PC-9 (cell line): ENCODE measurements at regions not wholly inside any gene's neighbourhood (a gene's known extent, or its start where the extent isn't known, plus 50 kb on each side); places are given as distances from the start of the nearest gene placed in this dataset.
"Not testable (repeated sequence)": the region's sequence is repeated elsewhere in the genome, so short reads cannot be mapped to it uniquely, and the experiment has no call there.

Source experiments
- BruUV-seq: library from RNA; stranded (reverse); fragments of 400-500 nt; replicated peaks from 2 replicates; lab custom pipeline; 2021; lab: Mats Ljungman, UMichigan
- CTCF ChIA-PET: fragments of 300-600 bp; sonication (Branson Sonifier 250); formaldehyde crosslinking; loops from one replicate; lab custom pipeline; 2022; ENCODE audit warnings: antibody characterized with exemption; lab: Charles Lee
- POLR2A ChIA-PET: fragments of 300-600 bp; sonication (Branson Sonifier 250); formaldehyde crosslinking; loops from one replicate; lab custom pipeline; 2022; ENCODE audit warnings: antibody characterized with exemption; ENCODE audit not compliant: unreplicated experiment; lab: Charles Lee
- DNase-seq, 2 experiments: peaks; one replicate each; pipeline versions ENCODE4 v3.0.0 to v3.0.0-alpha.2; 2015 to 2022; ENCODE audit warnings: mixed read lengths in 1 of 2
- H2AFZ ChIP-seq: fragments of 200-600 bp; sonication (generic); 2 replicates; pipeline ENCODE4 v1.8.1; 2017; ENCODE audit warnings: antibody characterized with exemption
- H3F3A ChIP-seq: fragments of 200-600 bp; sonication (generic); 2 replicates; pipeline ENCODE4 v1.8.1; 2017; ENCODE audit warnings: antibody characterized with exemption, mild to moderate bottlenecking, low read depth; ENCODE audit not compliant: insufficient read depth
- H3K27ac ChIP-seq: fragments of 200-600 bp; sonication (generic); 2 replicates; pipeline ENCODE4 v1.6.1; 2016; ENCODE audit warnings: mixed run types
- H3K27me3 ChIP-seq: fragments of 200-600 bp; sonication (generic); 2 replicates; pipeline ENCODE4 v1.6.1; 2016; ENCODE audit warnings: low read depth, mixed run types; ENCODE audit not compliant: insufficient read depth
- H3K36me3 ChIP-seq: fragments of 200-600 bp; sonication (generic); 2 replicates; pipeline ENCODE4 v1.6.1; 2016; ENCODE audit warnings: low read depth, mixed run types
- H3K4me1 ChIP-seq: fragments of 200-600 bp; sonication (generic); replicated peaks from 2 replicates; pipeline ENCODE4 v1.6.1; 2016; ENCODE audit warnings: mixed run types; ENCODE audit not compliant: insufficient read depth
- H3K4me2 ChIP-seq: fragments of 200-600 bp; sonication (generic); 2 replicates; pipeline ENCODE4 v1.6.1; 2017; ENCODE audit warnings: mixed run types
- H3K4me3 ChIP-seq: fragments of 200-600 bp; sonication (generic); 2 replicates; pipeline ENCODE4 v1.6.1; 2016; ENCODE audit warnings: mixed run types
- H3K79me2 ChIP-seq: fragments of 200-600 bp; sonication (generic); 2 replicates; pipeline ENCODE4 v1.6.1; 2017; ENCODE audit warnings: low read depth, mixed run types
- H3K9me2 ChIP-seq: fragments of 200-600 bp; sonication (generic); 2 replicates; pipeline ENCODE4 v1.8.1; 2017; ENCODE audit warnings: mild to moderate bottlenecking; ENCODE audit not compliant: insufficient read depth
- H3K9me3 ChIP-seq: fragments of 200-600 bp; sonication (generic); 2 replicates; pipeline ENCODE4 v1.8.1; 2016; ENCODE audit warnings: low read depth; ENCODE audit not compliant: insufficient read depth
- H4K20me1 ChIP-seq: fragments of 200-600 bp; sonication (generic); 2 replicates; pipeline ENCODE4 v1.8.1; 2017; ENCODE audit not compliant: insufficient read depth
- EZH2 ChIP-seq: fragments of 200-600 bp; sonication (generic); IDR thresholded peaks from 2 replicates; pipeline ENCODE4 v1.8.0; 2017; ENCODE audit warnings: antibody characterized with exemption, low read depth
- intact Hi-C: fragments of 100-400 bp; cut with micrococcal nuclease; formaldehyde crosslinking; loops from one replicate; pipeline ENCODE4 v1.10.0; 2022; ENCODE audit not compliant: unreplicated experiment
- TF ChIP-seq, protein P1 (sequence below): fragments of 200-600 bp; sonication (generic); conservative IDR thresholded peaks from 2 replicates; pipeline ENCODE4 v1.6.1; 2017; ENCODE audit warnings: mixed run types, antibody characterized with exemption, mild to moderate bottlenecking, moderate library complexity

DNA sequence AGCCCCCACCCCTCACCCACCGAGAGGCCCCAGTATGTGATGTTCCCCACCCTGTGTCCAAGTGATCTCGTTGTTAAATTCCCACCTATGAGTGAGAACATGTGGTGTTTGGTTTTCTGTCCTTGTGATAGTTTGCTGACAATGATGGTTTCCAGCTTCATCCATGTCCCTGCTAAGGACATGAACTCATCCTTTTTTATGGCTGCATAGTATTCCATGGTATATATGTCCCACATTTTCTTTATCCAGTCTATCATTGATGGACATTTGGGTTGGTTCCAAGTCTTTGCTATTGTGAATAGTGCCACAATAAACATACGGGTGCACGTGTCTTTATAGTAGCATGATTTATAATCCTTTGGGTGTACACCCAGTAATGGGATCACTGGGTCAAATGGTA is 79.2 kb downstream of the PXDC1 start:
- H3K9me2 ChIP-seq, POLR2A ChIA-PET, H3K36me3 ChIP-seq, BruUV-seq, intact Hi-C loops, H4K20me1 ChIP-seq, H3K27ac ChIP-seq, H3K4me1 ChIP-seq, H3K9me3 ChIP-seq, H3K4me3 ChIP-seq, H3K4me2 ChIP-seq, H3K79me2 ChIP-seq, H3F3A ChIP-seq, H3K27me3 ChIP-seq, H2AFZ ChIP-seq, CTCF ChIA-PET, DNase-seq: not testable (repeated sequence)

DNA sequence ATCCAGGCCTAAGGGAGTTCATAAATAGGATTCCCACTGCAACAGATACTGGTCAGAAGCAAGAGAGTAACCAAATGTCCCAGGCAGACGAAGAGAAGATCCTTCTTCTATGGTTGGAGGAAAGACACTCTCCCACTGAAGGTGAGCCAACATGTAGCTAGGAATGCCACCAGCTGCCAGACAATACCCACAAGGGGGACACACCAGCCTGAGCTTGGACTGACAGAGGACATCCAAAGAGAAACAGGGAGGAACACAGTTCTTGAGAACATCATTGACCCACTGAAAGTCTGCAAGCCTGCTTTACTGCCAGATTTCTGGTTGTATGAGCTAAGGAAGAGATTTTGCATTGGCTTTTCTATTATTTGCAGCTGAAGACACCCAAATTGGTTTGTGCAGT is 80.1 kb downstream of the PXDC1 start:
- Histone ChIP-seq H3K4me1 (no peaks in the 10 kb centered on the region), H3K36me3 (no peaks in the 10 kb centered on the region), H3K79me2 (no peaks in the 10 kb centered on the region), H2AFZ (no peak overlapping the region), H3K4me3 (no peak overlapping the region), H4K20me1 (no peaks in the 10 kb centered on the region), H3K4me2 (no peak overlapping the region), H3K9me2 (no peaks in the 10 kb centered on the region), H3K27me3 (no peaks in the 10 kb centered on the region), H3K9me3 (no peaks in the 10 kb centered on the region), H3K27ac (no peak overlapping the region), H3F3A (no peaks in the 10 kb centered on the region)
- ChIA-PET CTCF (no interaction called here), POLR2A (interaction anchor here (0.7 kb wide), 1 partner anchor 211 kb away, joined by 7 read pairs; no protein-coding TSS in a partner anchor)
- no TSS peak for BruUV-seq
- DNase-seq = no peak
- intact Hi-C loops = no loop called here
- TF ChIP-seq, protein P1, sequence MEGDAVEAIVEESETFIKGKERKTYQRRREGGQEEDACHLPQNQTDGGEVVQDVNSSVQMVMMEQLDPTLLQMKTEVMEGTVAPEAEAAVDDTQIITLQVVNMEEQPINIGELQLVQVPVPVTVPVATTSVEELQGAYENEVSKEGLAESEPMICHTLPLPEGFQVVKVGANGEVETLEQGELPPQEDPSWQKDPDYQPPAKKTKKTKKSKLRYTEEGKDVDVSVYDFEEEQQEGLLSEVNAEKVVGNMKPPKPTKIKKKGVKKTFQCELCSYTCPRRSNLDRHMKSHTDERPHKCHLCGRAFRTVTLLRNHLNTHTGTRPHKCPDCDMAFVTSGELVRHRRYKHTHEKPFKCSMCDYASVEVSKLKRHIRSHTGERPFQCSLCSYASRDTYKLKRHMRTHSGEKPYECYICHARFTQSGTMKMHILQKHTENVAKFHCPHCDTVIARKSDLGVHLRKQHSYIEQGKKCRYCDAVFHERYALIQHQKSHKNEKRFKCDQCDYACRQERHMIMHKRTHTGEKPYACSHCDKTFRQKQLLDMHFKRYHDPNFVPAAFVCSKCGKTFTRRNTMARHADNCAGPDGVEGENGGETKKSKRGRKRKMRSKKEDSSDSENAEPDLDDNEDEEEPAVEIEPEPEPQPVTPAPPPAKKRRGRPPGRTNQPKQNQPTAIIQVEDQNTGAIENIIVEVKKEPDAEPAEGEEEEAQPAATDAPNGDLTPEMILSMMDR = no peak
- no peak for TF ChIP-seq EZH2

DNA sequence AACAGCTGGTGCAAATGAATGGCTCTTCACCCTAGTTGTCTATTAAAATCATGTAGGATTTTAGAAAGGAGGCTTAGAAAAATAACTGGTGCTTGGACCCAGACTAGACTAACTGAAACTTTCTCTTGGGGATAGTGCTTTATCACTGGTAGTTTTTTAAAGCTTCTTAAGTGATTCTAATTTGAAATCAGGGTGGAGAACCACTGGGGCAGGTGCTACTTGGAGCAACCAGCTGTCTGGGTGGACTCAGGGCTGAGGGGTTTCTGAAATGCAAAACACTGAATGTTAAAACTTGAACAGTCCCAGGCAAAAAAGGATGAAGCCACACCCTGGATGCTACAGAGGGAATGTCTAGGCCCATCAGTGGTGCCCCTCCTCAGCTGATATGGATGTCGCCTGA is 81.2 kb downstream of the PXDC1 start:
- no TSS peak for BruUV-seq
- intact Hi-C loops = no loop called here
- Histone ChIP-seq H3K9me2 (no peaks in the 10 kb centered on the region), H3K4me3 (no peak overlapping the region), H3K27me3 (no peaks in the 10 kb centered on the region), H3K9me3 (no peaks in the 10 kb centered on the region), H3K4me2 (no peak overlapping the region), H3K27ac (no peak overlapping the region), H3K36me3 (no peaks in the 10 kb centered on the region), H2AFZ (no peak overlapping the region), H3K4me1 (no peaks in the 10 kb centered on the region), H3K79me2 (no peaks in the 10 kb centered on the region), H3F3A (no peaks in the 10 kb centered on the region), H4K20me1 (no peaks in the 10 kb centered on the region)
- ChIA-PET CTCF (no interaction called here), POLR2A (no interaction called here)
- no peak for DNase-seq
- TF ChIP-seq, protein P1 = no peak
- TF ChIP-seq EZH2 = no peak

DNA sequence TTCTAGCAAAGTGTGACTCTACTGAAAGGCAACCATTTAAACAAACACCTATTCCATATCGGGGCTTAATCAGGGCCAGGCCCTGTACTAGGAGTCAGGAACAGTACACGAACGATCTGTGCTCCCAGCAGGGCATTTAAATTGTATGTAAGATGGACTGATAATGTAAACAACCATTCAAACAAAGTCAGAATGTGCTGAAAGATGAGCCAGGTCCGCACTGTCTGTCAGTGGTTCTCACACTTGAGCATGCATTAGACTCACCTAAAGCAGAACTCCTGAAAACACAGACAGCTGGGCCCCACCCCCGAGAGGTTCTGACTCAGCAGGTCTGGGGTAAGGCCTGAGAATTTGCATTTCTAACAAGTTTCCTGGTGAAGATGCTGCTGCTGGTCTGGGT is 81.6 kb downstream of the PXDC1 start:
- Histone ChIP-seq H3K27ac (no peak overlapping the region), H3K4me2 (no peak overlapping the region), H3K9me3 (no peaks in the 10 kb centered on the region), H3K4me3 (no peak overlapping the region), H4K20me1 (no peaks in the 10 kb centered on the region), H3K9me2 (no peaks in the 10 kb centered on the region), H2AFZ (no peak overlapping the region), H3K36me3 (no peaks in the 10 kb centered on the region), H3K27me3 (no peaks in the 10 kb centered on the region), H3F3A (no peaks in the 10 kb centered on the region), H3K79me2 (no peaks in the 10 kb centered on the region), H3K4me1 (no peaks in the 10 kb centered on the region)
- ChIA-PET CTCF (no interaction called here), POLR2A (no interaction called here)
- TF ChIP-seq, protein P1 = no peak
- no peak for TF ChIP-seq EZH2
- intact Hi-C loops = no loop called here
- no TSS peak for BruUV-seq
- DNase-seq = no peak
